ENCODE measurements at regions not wholly inside any gene's neighbourhood (a gene's known extent, or its start where the extent isn't known, plus 50 kb on each side); places are given as distances from the start of the nearest gene placed in this dataset.

DNA sequence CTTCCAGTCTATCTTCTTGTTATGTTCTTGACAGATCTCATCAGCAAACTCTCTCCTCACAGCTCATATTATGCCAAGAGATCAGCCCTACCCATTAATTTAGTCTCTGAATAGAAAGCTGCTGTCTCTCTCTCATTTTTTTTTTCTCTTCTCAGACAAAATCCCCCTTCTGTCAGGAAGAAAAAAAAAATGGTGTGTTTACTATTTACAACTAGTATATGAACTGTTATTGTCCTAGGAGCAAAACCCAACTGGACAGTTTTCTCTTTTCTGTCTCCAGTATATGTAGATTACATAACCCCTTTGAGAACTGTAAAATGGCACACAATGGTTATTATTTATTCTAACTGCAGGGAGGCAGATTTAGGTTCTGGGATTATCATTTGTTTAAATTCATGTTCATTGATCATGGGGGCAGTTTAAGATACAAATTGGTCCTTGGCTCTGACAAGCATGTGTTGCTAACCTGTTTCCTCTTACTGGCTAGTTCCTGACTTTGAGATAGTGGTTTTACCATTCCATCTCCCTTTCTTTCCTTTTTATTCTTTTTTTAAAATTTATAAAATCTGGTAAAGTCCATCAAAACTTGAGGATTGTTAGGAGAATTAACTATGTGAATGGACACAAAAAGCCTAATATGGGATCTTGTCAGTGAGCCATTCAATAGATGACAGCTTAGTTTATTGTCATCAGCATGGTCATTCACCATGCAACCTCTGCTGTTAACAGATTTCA, 210.0 kb upstream of the PAPPA start:
- Mint-ChIP-seq H3K27ac (ENCODE audit: unreplicated experiment) (peak overlapping the region; percentile 98), H3K9me3 (ENCODE audit: unreplicated experiment) (peaks cover 3% of the 10 kb centered on the region), H3K4me3 (ENCODE audit: unreplicated experiment) (peak overlapping the region; percentile 6), H3K36me3 (ENCODE audit: unreplicated experiment) (no peaks in the 10 kb centered on the region), H3K4me1 (ENCODE audit: unreplicated experiment) (peaks cover 51% of the 10 kb centered on the region), H3K27me3 (ENCODE audit: unreplicated experiment) (no peaks in the 10 kb centered on the region)
- no peak for DNase-seq (ENCODE audit: extremely low spot score, unreplicated experiment)
- TF ChIP-seq, protein P1, sequence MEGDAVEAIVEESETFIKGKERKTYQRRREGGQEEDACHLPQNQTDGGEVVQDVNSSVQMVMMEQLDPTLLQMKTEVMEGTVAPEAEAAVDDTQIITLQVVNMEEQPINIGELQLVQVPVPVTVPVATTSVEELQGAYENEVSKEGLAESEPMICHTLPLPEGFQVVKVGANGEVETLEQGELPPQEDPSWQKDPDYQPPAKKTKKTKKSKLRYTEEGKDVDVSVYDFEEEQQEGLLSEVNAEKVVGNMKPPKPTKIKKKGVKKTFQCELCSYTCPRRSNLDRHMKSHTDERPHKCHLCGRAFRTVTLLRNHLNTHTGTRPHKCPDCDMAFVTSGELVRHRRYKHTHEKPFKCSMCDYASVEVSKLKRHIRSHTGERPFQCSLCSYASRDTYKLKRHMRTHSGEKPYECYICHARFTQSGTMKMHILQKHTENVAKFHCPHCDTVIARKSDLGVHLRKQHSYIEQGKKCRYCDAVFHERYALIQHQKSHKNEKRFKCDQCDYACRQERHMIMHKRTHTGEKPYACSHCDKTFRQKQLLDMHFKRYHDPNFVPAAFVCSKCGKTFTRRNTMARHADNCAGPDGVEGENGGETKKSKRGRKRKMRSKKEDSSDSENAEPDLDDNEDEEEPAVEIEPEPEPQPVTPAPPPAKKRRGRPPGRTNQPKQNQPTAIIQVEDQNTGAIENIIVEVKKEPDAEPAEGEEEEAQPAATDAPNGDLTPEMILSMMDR (IDR thresholded peaks at IDR 0.05) = no peak

DNA sequence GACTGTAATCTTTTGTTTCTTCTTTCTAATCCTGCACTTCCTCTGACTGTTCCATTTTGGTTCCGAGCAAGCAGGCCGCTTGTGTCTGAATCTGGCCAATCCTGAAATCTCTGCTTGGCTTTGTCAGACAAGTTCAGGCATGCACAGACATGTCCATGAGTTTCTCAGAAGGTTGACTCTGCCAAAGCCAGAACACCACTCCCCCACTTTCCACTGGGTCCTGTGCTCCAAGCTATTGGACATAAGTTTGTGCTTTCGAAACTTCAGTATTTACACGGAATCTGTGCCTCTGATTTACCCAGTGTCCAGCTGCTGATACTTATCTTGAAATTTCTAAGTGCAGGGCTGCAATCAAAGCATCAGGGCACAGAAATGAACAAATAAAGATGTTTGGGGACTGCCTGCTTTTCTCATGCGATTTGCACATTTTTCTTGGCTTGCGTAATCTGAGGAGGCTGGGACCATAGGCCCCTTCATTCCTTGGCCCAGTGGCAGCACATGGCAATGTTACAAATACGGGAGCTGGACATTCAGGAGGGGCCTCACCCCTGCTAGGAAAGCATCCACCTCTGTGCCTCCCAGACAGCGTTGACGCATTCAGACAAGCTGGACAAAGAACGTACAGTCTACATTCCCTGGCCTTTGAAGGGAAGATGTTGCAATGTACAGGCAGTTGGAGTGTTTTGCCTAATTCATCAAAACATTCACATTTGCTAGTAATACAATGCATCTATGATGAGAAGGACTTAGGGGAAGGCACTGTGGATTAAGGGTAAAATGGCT, 209.2 kb upstream of the PAPPA start:
- peak overlapping the region; percentile 98 for H3K27ac Mint-ChIP-seq (ENCODE audit: unreplicated experiment)
- TF ChIP-seq, protein P1 (IDR thresholded peaks at IDR 0.05) = no peak
- H3K36me3 Mint-ChIP-seq (ENCODE audit: unreplicated experiment) = peaks cover 2% of the 10 kb centered on the region
- DNase-seq (ENCODE audit: extremely low spot score, unreplicated experiment) = peak; percentile 88
- peaks cover 44% of the 10 kb centered on the region for H3K4me1 Mint-ChIP-seq (ENCODE audit: unreplicated experiment)
- peaks cover 6% of the 10 kb centered on the region for H3K9me3 Mint-ChIP-seq (ENCODE audit: unreplicated experiment)
- H3K27me3 Mint-ChIP-seq (ENCODE audit: unreplicated experiment) = no peaks in the 10 kb centered on the region
- H3K4me3 Mint-ChIP-seq (ENCODE audit: unreplicated experiment) = peak overlapping the region; percentile 6

GRCh38 chr9:115945009-115945431, 208.6 kb upstream of the PAPPA start:
- Mint-ChIP-seq H3K9me3 (ENCODE audit: unreplicated experiment) (peaks cover 6% of the 10 kb centered on the region), H3K4me3 (ENCODE audit: unreplicated experiment) (no peak overlapping the region), H3K27me3 (ENCODE audit: unreplicated experiment) (no peaks in the 10 kb centered on the region), H3K27ac (ENCODE audit: unreplicated experiment) (peak overlapping the region; percentile 98), H3K36me3 (ENCODE audit: unreplicated experiment) (peaks cover 2% of the 10 kb centered on the region), H3K4me1 (ENCODE audit: unreplicated experiment) (peaks cover 43% of the 10 kb centered on the region)
- TF ChIP-seq, protein P1 (IDR thresholded peaks at IDR 0.05) = no peak
- DNase-seq (ENCODE audit: extremely low spot score, unreplicated experiment) = no peak

DNA sequence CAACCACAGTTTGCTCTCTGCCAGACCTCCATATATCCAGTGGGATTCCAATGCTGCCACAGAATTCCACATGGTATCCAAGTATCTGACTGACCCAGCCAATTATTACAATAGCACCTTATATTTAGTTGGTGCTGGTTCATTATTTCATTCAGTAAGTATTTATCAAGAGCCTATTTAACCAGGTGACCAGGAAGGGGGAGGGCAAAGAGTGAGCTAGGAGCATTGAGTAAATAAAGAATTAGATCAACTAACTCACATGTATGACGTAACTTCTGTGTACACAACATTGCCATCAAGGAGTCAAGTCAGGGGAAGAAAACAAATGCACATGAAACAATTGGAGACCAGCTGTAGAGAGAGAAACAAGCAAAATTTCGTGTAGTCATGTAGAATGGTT, 207.1 kb upstream of the PAPPA start:
- Mint-ChIP-seq H3K9me3 (ENCODE audit: unreplicated experiment) (peaks cover 10% of the 10 kb centered on the region), H3K27me3 (ENCODE audit: unreplicated experiment) (no peaks in the 10 kb centered on the region), H3K27ac (ENCODE audit: unreplicated experiment) (no peak overlapping the region), H3K4me1 (ENCODE audit: unreplicated experiment) (peaks cover 39% of the 10 kb centered on the region), H3K4me3 (ENCODE audit: unreplicated experiment) (no peak overlapping the region), H3K36me3 (ENCODE audit: unreplicated experiment) (peaks cover 2% of the 10 kb centered on the region)
- TF ChIP-seq, protein P1 (IDR thresholded peaks at IDR 0.05) = no peak
- no peak for DNase-seq (ENCODE audit: extremely low spot score, unreplicated experiment)

DNA sequence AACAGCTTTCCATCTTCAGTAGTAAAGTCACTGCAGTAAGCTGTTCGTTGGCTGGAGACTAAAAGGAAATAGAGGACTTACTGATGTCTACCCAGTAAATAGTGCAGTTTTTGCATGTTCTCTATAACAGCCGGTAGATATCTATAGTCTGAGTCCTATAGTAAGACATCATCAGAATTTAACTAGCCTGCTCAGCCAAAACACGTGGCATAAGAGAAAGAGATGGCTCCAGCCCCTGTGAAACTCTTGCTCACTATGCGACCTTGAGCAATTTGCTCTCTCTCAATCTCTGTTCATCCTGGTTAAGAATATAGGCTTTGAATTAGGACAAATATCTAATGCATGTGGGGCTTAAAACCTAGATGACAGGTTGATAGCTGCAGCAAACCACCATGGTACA, 201.6 kb upstream of the PAPPA start:
- no peak overlapping the region for H3K4me3 Mint-ChIP-seq (ENCODE audit: unreplicated experiment)
- H3K27ac Mint-ChIP-seq (ENCODE audit: unreplicated experiment) = no peak overlapping the region
- peaks cover 10% of the 10 kb centered on the region for H3K9me3 Mint-ChIP-seq (ENCODE audit: unreplicated experiment)
- DNase-seq (ENCODE audit: extremely low spot score, unreplicated experiment) = no peak
- peaks cover 2% of the 10 kb centered on the region for H3K36me3 Mint-ChIP-seq (ENCODE audit: unreplicated experiment)
- peaks cover 13% of the 10 kb centered on the region for H3K4me1 Mint-ChIP-seq (ENCODE audit: unreplicated experiment)
- TF ChIP-seq, protein P1 (IDR thresholded peaks at IDR 0.05) = no peak
- no peaks in the 10 kb centered on the region for H3K27me3 Mint-ChIP-seq (ENCODE audit: unreplicated experiment)
